Frontal cortex (tissue), 4 donors: ENCODE measurements at regions not wholly inside any gene's neighbourhood (a gene's known extent, or its start where the extent isn't known, plus 50 kb on each side); places are given as distances from the start of the nearest gene placed in this dataset. TPM values are rescaled to one million over a fixed set of nuclear protein-coding genes. Genes with fewer than 3 reads are reported as not detected.

ENCODE experiments used
- DNase-seq, 2 donors: peaks; one replicate each; pipeline ENCODE4 v3.0.0; 2012; ENCODE audit warnings: low spot score in 2 of 2
- FAIRE-seq: peaks from 2 replicates; lab custom pipeline; 2012; peaks lifted over from hg19 to GRCh38; lab: Jason Lieb, UNC
- small RNA-seq: library from RNA; depleted of rRNA; stranded (forward); fragments of <200 nt; gene quantifications from one replicate; pipeline ENCODE3, GENCODE V24; 2014
- donor health status: control.
- donor health status: control.
- donor health status: control.

DNA sequence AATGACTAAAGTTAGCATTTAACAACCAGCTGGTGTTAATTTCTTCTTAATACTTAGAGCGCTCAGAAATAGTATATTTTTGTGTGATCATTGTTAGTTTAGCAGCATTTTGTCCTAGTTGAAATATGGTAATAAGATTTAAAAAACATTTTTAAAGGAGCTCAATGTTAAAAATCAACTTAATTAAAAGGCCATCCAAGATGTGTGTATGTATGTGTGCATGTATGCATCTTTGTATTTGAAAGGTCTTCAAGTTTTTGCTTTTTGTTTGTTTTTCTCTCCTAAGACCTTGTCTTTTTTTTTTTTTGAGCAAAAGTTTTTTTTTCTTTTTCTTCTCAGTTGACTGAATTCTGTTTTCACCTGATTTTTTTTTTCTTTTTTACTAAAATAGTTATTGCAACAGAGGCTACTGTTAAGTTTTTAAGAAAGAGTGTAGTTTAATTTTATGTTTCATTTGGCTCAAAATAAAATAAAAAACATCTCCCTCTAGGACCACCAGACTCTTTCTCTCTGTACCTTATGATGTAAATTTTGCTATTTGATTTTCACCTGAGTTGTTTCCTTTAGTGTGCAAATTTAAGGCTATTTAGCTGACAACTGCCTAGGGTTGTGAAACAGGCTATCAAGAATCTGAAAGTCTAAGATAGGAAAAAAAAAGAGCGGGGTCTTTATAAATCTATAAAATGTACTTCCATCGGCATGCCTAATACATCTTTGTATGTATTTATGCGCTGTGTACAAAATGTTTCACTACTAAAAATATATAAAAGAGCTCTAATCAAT lies 76.4 kb upstream of the C1GALT1 start:
- DNase-seq (no peak), FAIRE-seq (peak; percentile 62)

- DNase-seq (no peak), FAIRE-seq (no peak)
Measured at GRCh38 chr7:7108931-7109330, 73.4 kb upstream of the C1GALT1 start.

- FAIRE-seq = no peak
- no peak for DNase-seq
Measured at GRCh38 chr7:7109934-7110333, 72.4 kb upstream of the C1GALT1 start.

GRCh38 chr7:7110706-7111105 lies 71.6 kb upstream of the C1GALT1 start:
- no peak for DNase-seq
- FAIRE-seq = no peak

GRCh38 chr7:7112868-7113267 lies 69.5 kb upstream of the C1GALT1 start:
- no peak for FAIRE-seq
- no peak for DNase-seq

DNA sequence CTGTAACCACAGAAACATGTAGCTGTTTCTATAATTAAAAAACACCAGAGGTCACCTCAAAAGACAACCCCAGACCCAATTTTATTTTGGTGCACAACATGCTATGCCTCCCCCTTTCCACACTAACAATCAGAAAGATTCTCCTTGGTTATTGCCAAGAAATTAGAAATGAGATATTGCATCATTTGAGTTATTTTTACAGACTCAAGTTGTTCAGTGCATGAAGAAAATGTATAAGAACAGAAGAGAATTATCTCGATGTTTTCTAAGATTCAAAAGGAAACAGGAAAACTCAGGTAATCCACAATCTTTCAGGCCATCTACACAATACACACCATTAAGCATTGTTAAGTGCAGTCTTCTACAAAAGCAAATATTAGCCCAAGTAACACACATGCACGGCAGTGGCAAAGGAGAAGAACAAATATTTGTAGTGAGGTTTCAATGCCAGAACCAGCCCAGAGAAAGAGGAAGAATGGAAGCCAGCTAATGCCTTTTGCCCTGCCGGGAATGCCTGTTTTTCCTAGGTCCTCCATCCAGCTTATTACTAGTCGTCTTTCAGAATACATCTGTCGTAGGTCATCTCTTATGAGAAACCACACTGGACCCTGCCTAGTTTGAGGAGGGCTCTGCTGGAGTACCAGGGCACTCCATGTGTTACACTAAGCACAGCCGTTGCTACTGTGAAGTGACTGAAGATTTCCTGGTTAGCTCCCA lies 67.6 kb upstream of the C1GALT1 start:
- FAIRE-seq = no peak

GRCh38 chr7:7117935-7118586 lies 64.3 kb upstream of the C1GALT1 start:
- DNase-seq (no peak), FAIRE-seq (no peak)

More for the DNA sequence above, 67.6 kb upstream of the C1GALT1 start:
- DNase-seq = no peak

- no peak for DNase-seq
- FAIRE-seq = no peak
Measured at GRCh38 chr7:7118822-7119221, 63.5 kb upstream of the C1GALT1 start.

DNA sequence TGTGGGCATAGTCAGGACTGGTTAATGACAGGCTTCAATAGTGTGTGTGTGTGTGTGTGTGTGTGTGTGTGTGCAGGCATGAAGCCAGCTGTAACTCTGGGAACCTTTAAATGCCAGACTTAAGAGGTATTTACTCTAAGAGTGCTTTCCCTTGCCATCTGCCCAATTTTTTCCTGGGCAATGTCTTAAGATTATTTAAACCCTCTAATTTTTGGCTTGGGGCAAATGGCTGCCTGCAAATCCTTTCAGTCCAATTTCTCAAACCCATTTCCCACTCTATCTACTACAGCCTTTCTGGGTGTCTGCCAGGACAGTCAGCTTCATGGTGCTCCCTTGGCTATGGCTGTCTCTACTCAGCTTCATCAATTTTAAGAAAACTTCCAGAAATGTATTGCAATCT lies 62.6 kb upstream of the C1GALT1 start:
- no peak for DNase-seq

GRCh38 chr7:7122033-7122478 lies 60.3 kb upstream of the C1GALT1 start:
- DNase-seq (no peak), FAIRE-seq (no peak)

More for the DNA sequence above, 62.6 kb upstream of the C1GALT1 start:
- FAIRE-seq = no peak

DNA sequence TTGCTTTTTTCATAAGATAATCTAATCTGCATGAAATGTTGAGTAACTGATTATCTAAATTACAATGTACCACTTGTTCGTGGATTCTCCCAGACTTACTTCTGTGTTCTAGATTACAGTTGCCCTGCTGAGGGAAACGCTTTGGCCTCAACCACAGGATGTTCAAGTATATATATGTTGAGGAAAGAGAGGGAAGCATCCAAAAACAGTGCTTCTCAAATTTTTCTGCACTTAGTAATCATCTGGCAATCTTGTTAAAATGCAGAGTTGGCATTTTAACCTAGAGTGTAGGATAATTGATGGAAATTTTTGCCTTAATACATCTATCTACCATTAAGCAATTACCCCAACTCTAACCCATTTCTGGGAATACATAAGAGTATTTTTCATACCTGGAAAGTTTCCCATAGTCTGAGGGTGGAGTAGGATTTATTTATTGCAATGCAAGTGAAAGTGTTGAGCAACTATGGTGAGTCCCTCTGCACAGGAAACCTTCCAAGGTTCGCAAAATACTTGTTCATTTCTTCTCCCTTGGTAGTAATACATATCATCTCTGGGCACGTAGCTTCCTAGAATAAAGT lies 59.6 kb upstream of the C1GALT1 start:
- no peak for FAIRE-seq
- no peak for DNase-seq

GRCh38 chr7:7125963-7126362 lies 56.4 kb upstream of the C1GALT1 start:
- no peak for FAIRE-seq
- DNase-seq = no peak

DNA sequence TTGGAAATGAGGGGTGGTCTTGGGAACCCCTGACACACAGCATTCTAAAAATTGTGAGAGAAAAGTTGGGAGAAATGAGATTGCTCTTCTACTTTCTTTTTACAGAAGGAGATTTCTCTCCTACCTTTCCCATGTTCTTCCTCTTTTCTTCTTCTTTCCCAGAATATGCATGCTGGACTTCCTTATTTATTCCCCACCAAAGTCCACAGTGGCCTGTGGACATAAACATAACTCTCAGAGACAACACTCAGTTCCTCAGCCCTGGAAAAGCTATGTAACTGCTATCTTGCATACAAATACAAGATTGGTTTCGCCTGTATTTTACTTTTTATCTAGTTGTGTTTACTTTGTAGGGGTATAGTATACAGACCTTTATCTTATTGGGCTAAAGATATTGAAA lies 54.6 kb upstream of the C1GALT1 start:
- FAIRE-seq (no peak), DNase-seq (no peak)

GRCh38 chr7:7129381-7129780 lies 53.0 kb upstream of the C1GALT1 start:
- DNase-seq = no peak
- FAIRE-seq = no peak

GRCh38 chr7:7131273-7131672 lies 51.1 kb upstream of the C1GALT1 start:
- DNase-seq (no peak), FAIRE-seq (no peak)

Small RNA genes in the stretch of these regions (small RNA-seq; reads per million reads assigned to genes)
- gene AC079804.2 = not detected
- not detected for gene MIR3683
- not detected for gene RF00019
